HL-60 (cell line): ENCODE measurements at regions not wholly inside any gene's neighbourhood (a gene's known extent, or its start where the extent isn't known, plus 50 kb on each side); places are given as distances from the start of the nearest gene placed in this dataset.

Experiments
- DNase-seq, 2 experiments: peaks; one replicate each; pipeline ENCODE4 v3.0.0-alpha.2; 2010 to 2020; ENCODE audit warnings: low read depth in 1 of 2, low spot score in 1 of 2
- H3K27ac ChIP-seq: fragments of 250-450 bp; sonication (Bioruptor Pico); replicated peaks from 2 replicates; pipeline ENCODE4 v1.5.1; 2020; ENCODE audit warnings: mild to moderate bottlenecking, moderate library complexity
- H3K27me3 ChIP-seq: fragments of 250-450 bp; sonication (Bioruptor Pico); 2 replicates; pipeline ENCODE4 v1.5.1; 2021; ENCODE audit warnings: mild to moderate bottlenecking, moderate library complexity; ENCODE audit not compliant: insufficient read depth, poor library complexity, severe bottlenecking
- H3K4me3 ChIP-seq: replicated peaks from 2 replicates; pipeline ENCODE4 v1.5.1; 2011; ENCODE audit warnings: mild to moderate bottlenecking, control low read depth, low read length; ENCODE audit not compliant: insufficient read depth
- CTCF ChIP-seq: IDR thresholded peaks from one replicate; pipeline ENCODE4 v1.5.1; 2011; ENCODE audit warnings: low read length, control low read depth, inconsistent platforms; ENCODE audit not compliant: insufficient read depth
- GABPA ChIP-seq: IDR thresholded peaks from 2 replicates; pipeline ENCODE4 v1.6.1; 2012; ENCODE audit warnings: low read depth
- POLR2AphosphoS5 ChIP-seq: IDR thresholded peaks from 2 replicates; pipeline ENCODE4 v1.6.1; 2012; ENCODE audit warnings: low read depth
- REST ChIP-seq: IDR thresholded peaks from 2 replicates; pipeline ENCODE4 v1.6.1; 2012; ENCODE audit warnings: low read depth; ENCODE audit not compliant: insufficient replicate concordance
- SPI1 ChIP-seq: IDR thresholded peaks from 2 replicates; pipeline ENCODE4 v1.6.1; 2012; ENCODE audit warnings: low read depth, mild to moderate bottlenecking, borderline replicate concordance

- H3K4me3 ChIP-seq, result no peak overlapping the region
- TF ChIP-seq GABPA, result no peak
- no peak for TF ChIP-seq POLR2AphosphoS5
- TF ChIP-seq SPI1, result no peak
- TF ChIP-seq CTCF, result no peak
- TF ChIP-seq REST, result no peak
Observed at GRCh38 chr2:195450552-195451113, 206.4 kb upstream of the SLC39A10 start.

GRCh38 chr2:195447323-195447975, 209.6 kb upstream of the SLC39A10 start:
- DNase-seq, result no peak

More at GRCh38 chr2:195450552-195451113, 206.4 kb upstream of the SLC39A10 start:
- Histone ChIP-seq H3K27me3 (no peaks in the 10 kb centered on the region), H3K27ac (no peak overlapping the region)
- no peak for DNase-seq

DNA sequence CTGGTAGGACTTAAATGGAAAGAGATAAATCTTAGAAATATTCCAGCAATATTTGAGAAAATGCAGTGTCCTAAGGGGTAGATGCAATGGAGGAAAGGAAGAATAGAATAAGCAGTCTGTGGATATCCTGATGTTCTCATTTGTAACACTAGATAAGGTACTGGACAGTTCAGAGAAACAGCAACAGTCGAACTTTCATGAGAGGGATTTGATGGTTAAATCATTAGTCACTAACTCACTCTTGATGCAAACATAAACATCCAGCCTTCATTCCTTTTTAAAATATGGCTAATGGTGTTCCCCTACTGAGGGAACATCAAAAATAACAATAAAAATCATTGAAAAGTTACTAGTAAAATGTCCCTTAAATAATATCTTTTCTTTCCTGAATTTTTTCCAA, 211.4 kb upstream of the SLC39A10 start:
- H3K4me3 ChIP-seq, result no peak overlapping the region
- no peaks in the 10 kb centered on the region for H3K27me3 ChIP-seq
- H3K27ac ChIP-seq, result no peak overlapping the region
- no peak for DNase-seq
- no peak for TF ChIP-seq GABPA
- no peak for TF ChIP-seq CTCF
- TF ChIP-seq SPI1, result no peak
- no peak for TF ChIP-seq REST
- no peak for TF ChIP-seq POLR2AphosphoS5

More at GRCh38 chr2:195447323-195447975, 209.6 kb upstream of the SLC39A10 start:
- Histone ChIP-seq H3K27ac (no peak overlapping the region), H3K27me3 (no peaks in the 10 kb centered on the region), H3K4me3 (no peak overlapping the region)
- no peak for TF ChIP-seq POLR2AphosphoS5
- TF ChIP-seq CTCF, result no peak
- no peak for TF ChIP-seq SPI1
- no peak for TF ChIP-seq GABPA
